Colonic mucosa (tissue), 4 donors: ENCODE measurements at regions not wholly inside any gene's neighbourhood (a gene's known extent, or its start where the extent isn't known, plus 50 kb on each side); places are given as distances from the start of the nearest gene placed in this dataset.
"Not testable (repeated sequence)": the region's sequence is repeated elsewhere in the genome, so short reads cannot be mapped to it uniquely, and the experiment has no call there.

Experiments
- DNase-seq: peaks from one replicate; pipeline ENCODE4 v3.0.0-alpha.2; 2020
- H3K27ac ChIP-seq: fragments of 200-600 bp; one replicate; pipeline ENCODE4 v1.8.0; 2021
- H3K27me3 ChIP-seq: fragments of 200-600 bp; one replicate; pipeline ENCODE4 v1.8.0; 2021
- H3K36me3 ChIP-seq: fragments of 200-600 bp; one replicate; pipeline ENCODE4 v1.8.0; 2021
- H3K4me1 ChIP-seq: fragments of 200-600 bp; one replicate; pipeline ENCODE4 v1.8.0; 2021; ENCODE audit warnings: mild to moderate bottlenecking
- H3K4me3 ChIP-seq: fragments of 200-600 bp; one replicate; pipeline ENCODE4 v1.8.0; 2021
- H3K9ac ChIP-seq, 2 donors: one replicate each; pipeline ENCODE4 v1.7.0; 2013; ENCODE audit warnings: control low read depth in 2 of 2, low read depth in 2 of 2, low read length in 2 of 2
- H3K9me3 ChIP-seq: fragments of 200-600 bp; one replicate; pipeline ENCODE4 v1.8.0; 2021
- CTCF ChIP-seq: fragments of 200-600 bp; IDR thresholded peaks from one replicate; pipeline ENCODE4 v1.8.0; 2022; ENCODE audit warnings: antibody characterized with exemption, mild to moderate bottlenecking
- intact Hi-C: fragments of 100-400 bp; cut with DNase I; formaldehyde crosslinking; loops from one replicate; pipeline ENCODE4 v1.14.1; 2022
- donor health status: healthy.
- donor health status: DM: no; HTN: no; CAD: no.
- donor health status: DM: no; HTN: no; CAD: no.

- H3K9me3 ChIP-seq, result no peaks in the 10 kb centered on the region
- no peak for DNase-seq
- no peak overlapping the region for H3K27ac ChIP-seq
- H3K4me3 ChIP-seq, result no peak overlapping the region
- H3K4me1 ChIP-seq, result no peaks in the 10 kb centered on the region
- TF ChIP-seq CTCF, result no peak
- intact Hi-C loops, result no loop called here
- no peak overlapping the region for H3K9ac ChIP-seq
- H3K27me3 ChIP-seq, result no peaks in the 10 kb centered on the region
- no peaks in the 10 kb centered on the region for H3K36me3 ChIP-seq
These were observed 955.2 kb upstream of the CELF4 start for GRCh38 chr18:38520786-38521185.

GRCh38 chr18:38502539-38502938 is 936.9 kb upstream of the CELF4 start:
- no peak for TF ChIP-seq CTCF
- H3K27ac ChIP-seq, result no peak overlapping the region
- no peaks in the 10 kb centered on the region for H3K9me3 ChIP-seq
- H3K27me3 ChIP-seq, result no peaks in the 10 kb centered on the region
- DNase-seq, result no peak
- no peak overlapping the region for H3K9ac ChIP-seq
- H3K4me1 ChIP-seq, result no peaks in the 10 kb centered on the region
- no peak overlapping the region for H3K4me3 ChIP-seq
- intact Hi-C loops, result no loop called here
- H3K36me3 ChIP-seq, result no peaks in the 10 kb centered on the region

- Histone ChIP-seq H3K9me3 (no peaks in the 10 kb centered on the region), H3K4me3 (no peak overlapping the region), H3K27ac (no peak overlapping the region), H3K9ac (no peak overlapping the region), H3K27me3 (no peaks in the 10 kb centered on the region), H3K36me3 (no peaks in the 10 kb centered on the region), H3K4me1 (no peaks in the 10 kb centered on the region)
- no peak for TF ChIP-seq CTCF
- no peak for DNase-seq
- intact Hi-C loops, result no loop called here
These were observed 931.7 kb upstream of the CELF4 start for GRCh38 chr18:38497266-38497665.

- DNase-seq, result no peak
- Histone ChIP-seq H3K4me1 (no peaks in the 10 kb centered on the region), H3K27ac (no peak overlapping the region), H3K4me3 (no peak overlapping the region), H3K9me3 (no peaks in the 10 kb centered on the region), H3K36me3 (no peaks in the 10 kb centered on the region), H3K9ac (no peak overlapping the region), H3K27me3 (no peaks in the 10 kb centered on the region)
- intact Hi-C loops, result no loop called here
- TF ChIP-seq CTCF, result no peak
These were observed 930.7 kb upstream of the CELF4 start for GRCh38 chr18:38496222-38496793.

- Histone ChIP-seq H3K36me3 (no peaks in the 10 kb centered on the region), H3K9me3 (no peaks in the 10 kb centered on the region), H3K9ac (no peak overlapping the region), H3K27ac (no peak overlapping the region), H3K4me1 (no peaks in the 10 kb centered on the region), H3K4me3 (no peak overlapping the region), H3K27me3 (no peaks in the 10 kb centered on the region)
- TF ChIP-seq CTCF, result no peak
- intact Hi-C loops, result no loop called here
- DNase-seq, result no peak
These were observed 928.5 kb upstream of the CELF4 start for GRCh38 chr18:38494065-38494464.

- no peak overlapping the region for H3K27ac ChIP-seq
- no peaks in the 10 kb centered on the region for H3K9me3 ChIP-seq
- DNase-seq, result no peak
- no peak overlapping the region for H3K9ac ChIP-seq
- intact Hi-C loops, result no loop called here
- no peaks in the 10 kb centered on the region for H3K27me3 ChIP-seq
- H3K36me3 ChIP-seq, result no peaks in the 10 kb centered on the region
- TF ChIP-seq CTCF, result no peak
- H3K4me3 ChIP-seq, result no peak overlapping the region
- H3K4me1 ChIP-seq, result no peaks in the 10 kb centered on the region
These were observed 925.6 kb upstream of the CELF4 start for GRCh38 chr18:38491195-38491594.

GRCh38 chr18:38489721-38490120 is 924.1 kb upstream of the CELF4 start:
- intact Hi-C loops, H3K27me3 ChIP-seq, H3K9me3 ChIP-seq, H3K4me3 ChIP-seq, H3K36me3 ChIP-seq, H3K27ac ChIP-seq, DNase-seq, H3K9ac ChIP-seq, H3K4me1 ChIP-seq: not testable (repeated sequence)
